H1 (cell line): ENCODE measurements at regions not wholly inside any gene's neighbourhood (a gene's known extent, or its start where the extent isn't known, plus 50 kb on each side); places are given as distances from the start of the nearest gene placed in this dataset.

Source experiments
- CTCF ChIA-PET: fragments of 300-600 bp; sonication (Branson Sonifier 250); formaldehyde crosslinking; loops from one replicate; lab custom pipeline; 2021; ENCODE audit not compliant: partially characterized antibody; lab: Charles Lee
- POLR2A ChIA-PET: fragments of 300-600 bp; sonication (Branson Sonifier 250); formaldehyde crosslinking; loops from one replicate; lab custom pipeline; 2021; ENCODE audit warnings: inconsistent platforms; ENCODE audit not compliant: partially characterized antibody; lab: Charles Lee
- DNase-seq, 2 experiments: peaks; one replicate each; pipeline versions ENCODE4 v3.0.0 to v3.0.0-alpha.2; 2010 to 2022; ENCODE audit warnings: low spot score in 2 of 2, low read depth in 1 of 2, mixed read lengths in 1 of 2
- FAIRE-seq: peaks from 2 replicates; lab custom pipeline; 2011; peaks lifted over from hg19 to GRCh38; lab: Jason Lieb, UNC
- H2AFZ ChIP-seq: 2 replicates; pipeline ENCODE4 v1.8.1; 2012; ENCODE audit warnings: low read length, inconsistent platforms
- H2AK5ac ChIP-seq: 2 replicates; pipeline ENCODE4 v1.6.1; 2013; ENCODE audit warnings: low read depth, low read length
- H2BK120ac ChIP-seq: replicated peaks from 2 replicates; pipeline ENCODE3; 2013; ENCODE audit warnings: low read depth, low read length, inconsistent platforms
- H2BK12ac ChIP-seq: 2 replicates; pipeline ENCODE4 v1.6.1; 2013; ENCODE audit warnings: low read depth, low read length
- H2BK15ac ChIP-seq: 2 replicates; pipeline ENCODE4 v1.6.1; 2013; ENCODE audit warnings: low read length
- H2BK20ac ChIP-seq: 2 replicates; pipeline ENCODE4 v1.6.1; 2013; ENCODE audit warnings: low read length
- H2BK5ac ChIP-seq: 2 replicates; pipeline ENCODE4 v1.6.1; 2013; ENCODE audit warnings: low read depth, low read length
- H3K14ac ChIP-seq: 2 replicates; pipeline ENCODE4 v1.6.1; 2013; ENCODE audit warnings: inconsistent platforms; ENCODE audit not compliant: insufficient read length
- H3K18ac ChIP-seq: 2 replicates; pipeline ENCODE4 v1.6.1; 2013; ENCODE audit warnings: low read length; ENCODE audit errors: extremely low read depth
- H3K23ac ChIP-seq: 2 replicates; pipeline ENCODE4 v1.6.1; 2013; ENCODE audit warnings: inconsistent platforms; ENCODE audit not compliant: insufficient read length
- H3K23me2 ChIP-seq: 2 replicates; pipeline ENCODE4 v1.6.1; 2013; ENCODE audit warnings: low read depth, low read length
- H3K27ac ChIP-seq: 2 replicates; pipeline ENCODE4 v1.6.1; 2011; ENCODE audit warnings: low read depth, low read length, inconsistent platforms
- H3K27me3 ChIP-seq, 4 experiments: replicated peaks in 1 of 4; 1 replicate in 1 of 4; 2 replicates in 3 of 4; pipeline versions ENCODE4 v1.6.1 to v1.8.1; 2011 to 2013; ENCODE audit warnings: low read length in 3 of 4, mild to moderate bottlenecking in 3 of 4, inconsistent platforms in 2 of 4, mixed read lengths in 2 of 4, moderate library complexity in 1 of 4; ENCODE audit not compliant: control insufficient read depth in 3 of 4, insufficient read depth in 3 of 4; ENCODE audit errors: extremely low read depth in 1 of 4
- H3K36me3 ChIP-seq, 4 experiments: 2 replicates each; pipeline versions ENCODE4 v1.6.1 to v1.8.1; 2011 to 2013; ENCODE audit warnings: mild to moderate bottlenecking in 4 of 4, low read length in 3 of 4, moderate library complexity in 2 of 4, control low read depth in 1 of 4, inconsistent platforms in 1 of 4; ENCODE audit not compliant: insufficient read depth in 4 of 4, control insufficient read depth in 2 of 4
- H3K4ac ChIP-seq: replicated peaks from 2 replicates; pipeline ENCODE3; 2013; ENCODE audit warnings: low read length, low read depth, mixed read lengths, inconsistent platforms; ENCODE audit not compliant: insufficient read length
- H3K4me1 ChIP-seq, 4 experiments: replicated peaks in 1 of 4; 1 replicate in 1 of 4; 2 replicates in 3 of 4; pipeline versions ENCODE4 v1.6.1 to v1.8.1; 2011 to 2013; ENCODE audit warnings: low read length in 3 of 4, inconsistent platforms in 2 of 4, mixed read lengths in 1 of 4; ENCODE audit not compliant: insufficient read depth in 4 of 4, control insufficient read depth in 3 of 4
- H3K4me2 ChIP-seq, 2 experiments: 2 replicates each; pipeline versions ENCODE4 v1.6.1 to v1.8.1; 2011 to 2013; ENCODE audit warnings: low read depth in 2 of 2, low read length in 2 of 2, control low read depth in 1 of 2, inconsistent platforms in 1 of 2, mild to moderate bottlenecking in 1 of 2; ENCODE audit not compliant: insufficient read depth in 1 of 2
- H3K4me3 ChIP-seq, 4 experiments: fragments of 200-600, 300-600 bp in 1 of 4; sonication (generic), shearing (Covaris generic), sonication (Bioruptor Twin) in 1 of 4; 2 replicates each; pipeline versions ENCODE4 v1.5.1 to v1.8.1; 2011 to 2016; ENCODE audit warnings: low read length in 4 of 4, low read depth in 3 of 4, control low read depth in 2 of 4, inconsistent platforms in 2 of 4, mild to moderate bottlenecking in 2 of 4, mixed read lengths in 1 of 4, moderate library complexity in 1 of 4; ENCODE audit not compliant: insufficient read depth in 2 of 4; ENCODE audit errors: extremely low read depth in 1 of 4
- H3K56ac ChIP-seq: replicated peaks from 2 replicates; pipeline ENCODE3; 2013; ENCODE audit warnings: low read depth, mild to moderate bottlenecking, mixed read lengths, low read length, inconsistent platforms; ENCODE audit not compliant: insufficient read length
- H3K79me1 ChIP-seq: 2 replicates; pipeline ENCODE4 v1.6.1; 2013; ENCODE audit warnings: low read depth, low read length, control low read depth
- H3K79me2 ChIP-seq, 2 experiments: 2 replicates each; pipeline versions ENCODE4 v1.6.1 to v1.8.1; 2012 to 2013; ENCODE audit warnings: low read length in 2 of 2, mild to moderate bottlenecking in 2 of 2, inconsistent platforms in 1 of 2; ENCODE audit not compliant: insufficient read depth in 2 of 2, control insufficient read depth in 1 of 2
- H3K9ac ChIP-seq, 4 experiments: replicated peaks in 1 of 4; 1 replicate in 1 of 4; 2 replicates in 3 of 4; pipeline versions ENCODE4 v1.6.1 to v1.8.1; 2011 to 2013; ENCODE audit warnings: low read depth in 3 of 4, low read length in 3 of 4, control low read depth in 2 of 4, mild to moderate bottlenecking in 2 of 4, moderate library complexity in 2 of 4, inconsistent platforms in 1 of 4; ENCODE audit errors: extremely low read depth in 1 of 4
- H3K9me3 ChIP-seq, 2 experiments: 2 replicates each; pipeline versions ENCODE4 v1.6.1 to v1.8.1; 2012 to 2013; ENCODE audit warnings: mild to moderate bottlenecking in 2 of 2, moderate library complexity in 2 of 2, control low read depth in 1 of 2, inconsistent platforms in 1 of 2, low read depth in 1 of 2, low read length in 1 of 2, mixed read lengths in 1 of 2; ENCODE audit not compliant: insufficient read depth in 2 of 2
- H4K20me1 ChIP-seq, 2 experiments: replicated peaks in 1 of 2; 2 replicates each; pipeline versions ENCODE3 to v1.8.1; 2011 to 2013; ENCODE audit warnings: inconsistent platforms in 2 of 2, low read length in 2 of 2, mild to moderate bottlenecking in 1 of 2; ENCODE audit not compliant: insufficient read depth in 2 of 2, control insufficient read depth in 1 of 2
- H4K5ac ChIP-seq: 2 replicates; pipeline ENCODE4 v1.6.1; 2013; ENCODE audit warnings: low read length, low read depth, mixed read lengths, inconsistent platforms; ENCODE audit not compliant: insufficient read length
- H4K8ac ChIP-seq: 2 replicates; pipeline ENCODE4 v1.8.0; 2013; ENCODE audit warnings: mild to moderate bottlenecking, moderate library complexity, low read length, inconsistent platforms; ENCODE audit not compliant: insufficient read depth; ENCODE audit errors: extremely low read depth
- H4K91ac ChIP-seq: replicated peaks from 2 replicates; pipeline ENCODE3; 2013; ENCODE audit warnings: low read length, mixed read lengths, inconsistent platforms; ENCODE audit not compliant: insufficient read length
- BRCA1 ChIP-seq: IDR thresholded peaks from 2 replicates; pipeline ENCODE4 v1.6.1; 2012; ENCODE audit warnings: low read depth, low read length, improper control_type of control experiment
- CHD2 ChIP-seq: IDR thresholded peaks from 2 replicates; pipeline ENCODE4 v1.6.1; 2012; ENCODE audit warnings: low read length, improper control_type of control experiment
- JUN ChIP-seq: IDR thresholded peaks from 2 replicates; pipeline ENCODE4 v1.6.1; 2011; ENCODE audit warnings: low read depth, mild to moderate bottlenecking, improper control_type of control experiment, low read length
- KDM4A ChIP-seq: IDR thresholded peaks from one replicate; pipeline ENCODE4 v1.7.1; 2012; ENCODE audit warnings: low read depth, mild to moderate bottlenecking, moderate library complexity, low read length, inconsistent platforms; ENCODE audit not compliant: severe bottlenecking
- KDM5A ChIP-seq: fragments of 200-600 bp; IDR thresholded peaks from 2 replicates; pipeline ENCODE4 v1.7.1; 2012; ENCODE audit warnings: mild to moderate bottlenecking, low read length, inconsistent platforms, mixed read lengths
- NANOG ChIP-seq: IDR thresholded peaks from 2 replicates; pipeline ENCODE4 v1.6.1; 2011; ENCODE audit warnings: low read length, low read depth, mild to moderate bottlenecking, inconsistent platforms; ENCODE audit not compliant: insufficient read depth, poor library complexity, severe bottlenecking
- POLR2A ChIP-seq, 2 experiments: IDR thresholded peaks; 1 replicate in 1 of 2; 2 replicates in 1 of 2; pipeline ENCODE4 v1.6.1; 2011; ENCODE audit warnings: low read depth in 2 of 2, low read length in 2 of 2, mild to moderate bottlenecking in 2 of 2; ENCODE audit errors: control extremely low read depth in 1 of 2
- SIN3A ChIP-seq, 2 experiments: IDR thresholded peaks in 1 of 2; conservative IDR thresholded peaks in 1 of 2; 2 replicates each; pipeline ENCODE4 v1.6.1; 2011 to 2012; ENCODE audit warnings: low read length in 2 of 2, improper control_type of control experiment in 1 of 2, low read depth in 1 of 2, mild to moderate bottlenecking in 1 of 2
- SP2 ChIP-seq: IDR thresholded peaks from 2 replicates; pipeline ENCODE4 v1.6.1; 2012; ENCODE audit warnings: mild to moderate bottlenecking, low read length, inconsistent platforms
- TAF1 ChIP-seq: IDR thresholded peaks from 2 replicates; pipeline ENCODE4 v1.6.1; 2011; ENCODE audit warnings: mild to moderate bottlenecking, low read depth, low read length
- TEAD4 ChIP-seq: IDR thresholded peaks from 2 replicates; pipeline ENCODE4 v1.6.1; 2012; ENCODE audit warnings: low read depth, low read length, inconsistent platforms, mixed read lengths
- WGBS, 2 experiments: shearing (Covaris generic) in 1 of 2; methylation state at CpG; one replicate each; pipeline versions ENCODE4 v1.1.6 to v1.1.7; 2013 to 2015; ENCODE audit warnings: low lambda C conversion rate in 2 of 2, mixed read lengths in 2 of 2, inconsistent platforms in 1 of 2, low coverage in 1 of 2, missing lambda C conversion rate in 1 of 2; ENCODE audit not compliant: insufficient replicate concordance in 2 of 2, insufficient coverage in 1 of 2, insufficient read length in 1 of 2; ENCODE audit errors: extremely low coverage in 1 of 2, missing lambda C conversion rate in 1 of 2; 5-methylcytosine and 5-hydroxymethylcytosine counted together
- TF ChIP-seq, protein P1 (sequence below), 3 experiments: IDR thresholded peaks; 1 replicate in 2 of 3; 2 replicates in 1 of 3; pipeline versions ENCODE4 v1.5.1 to v1.6.1; 2011; ENCODE audit warnings: low read length in 3 of 3, mild to moderate bottlenecking in 3 of 3, inconsistent platforms in 2 of 3, low read depth in 1 of 3, moderate library complexity in 1 of 3; ENCODE audit not compliant: insufficient read depth in 1 of 3; ENCODE audit errors: control extremely low read depth in 1 of 3

GRCh38 chr5:21094619-21095018 is 1106.6 kb upstream of the CDH18 start:
- Histone ChIP-seq H2BK5ac (no peak overlapping the region), H4K91ac (no peak overlapping the region), H3K79me2 (no peaks in the 10 kb centered on the region), H3K27ac (no peak overlapping the region), H3K18ac (no peak overlapping the region), H3K36me3 (no peaks in the 10 kb centered on the region), H4K20me1 (no peaks in the 10 kb centered on the region), H3K23me2 (no peaks in the 10 kb centered on the region), H3K27me3 (no peaks in the 10 kb centered on the region), H3K4ac (no peak overlapping the region), H2AFZ (no peak overlapping the region), H3K56ac (no peak overlapping the region), H3K4me2 (no peak overlapping the region), H3K23ac (no peak overlapping the region), H2BK120ac (no peak overlapping the region), H3K4me3 (no peak overlapping the region), H3K14ac (no peak overlapping the region), H3K9me3 (no peaks in the 10 kb centered on the region), H4K8ac (no peak overlapping the region), H3K4me1 (no peaks in the 10 kb centered on the region), H2BK12ac (no peak overlapping the region), H2AK5ac (no peak overlapping the region), H2BK20ac (no peak overlapping the region), H3K79me1 (no peaks in the 10 kb centered on the region), H3K9ac (no peak overlapping the region), H2BK15ac (no peak overlapping the region), H4K5ac (no peak overlapping the region)
- WGBS, 2 experiments: 91% methylated on average over 2 of the region's 2 CpGs; no CpG with 5 or more reads in 1 of the 2 experiments
- no peak for FAIRE-seq
- POLR2A ChIA-PET: no interaction called here
- no peak for DNase-seq
- CTCF ChIA-PET: no interaction called here
- no peak for TF ChIP-seq KDM4A
- TF ChIP-seq TEAD4: no peak
- TF ChIP-seq TAF1: no peak
- no peak for TF ChIP-seq KDM5A
- TF ChIP-seq SP2: no peak
- TF ChIP-seq CHD2: no peak
- no peak for TF ChIP-seq POLR2A (IDR thresholded peaks at IDR 0.05; ENCODE audit: control extremely low read depth in 1 of 2, low read depth in 2 of 2, low read length in 2 of 2)
- no peak for TF ChIP-seq BRCA1
- TF ChIP-seq NANOG: no peak
- TF ChIP-seq SIN3A (conservative IDR thresholded peaks at IDR 0.05 in 1 of 2, IDR thresholded peaks at IDR 0.05 in 1 of 2; ENCODE audit: low read depth in 1 of 2, low read length in 2 of 2): no peak
- TF ChIP-seq, protein P1, sequence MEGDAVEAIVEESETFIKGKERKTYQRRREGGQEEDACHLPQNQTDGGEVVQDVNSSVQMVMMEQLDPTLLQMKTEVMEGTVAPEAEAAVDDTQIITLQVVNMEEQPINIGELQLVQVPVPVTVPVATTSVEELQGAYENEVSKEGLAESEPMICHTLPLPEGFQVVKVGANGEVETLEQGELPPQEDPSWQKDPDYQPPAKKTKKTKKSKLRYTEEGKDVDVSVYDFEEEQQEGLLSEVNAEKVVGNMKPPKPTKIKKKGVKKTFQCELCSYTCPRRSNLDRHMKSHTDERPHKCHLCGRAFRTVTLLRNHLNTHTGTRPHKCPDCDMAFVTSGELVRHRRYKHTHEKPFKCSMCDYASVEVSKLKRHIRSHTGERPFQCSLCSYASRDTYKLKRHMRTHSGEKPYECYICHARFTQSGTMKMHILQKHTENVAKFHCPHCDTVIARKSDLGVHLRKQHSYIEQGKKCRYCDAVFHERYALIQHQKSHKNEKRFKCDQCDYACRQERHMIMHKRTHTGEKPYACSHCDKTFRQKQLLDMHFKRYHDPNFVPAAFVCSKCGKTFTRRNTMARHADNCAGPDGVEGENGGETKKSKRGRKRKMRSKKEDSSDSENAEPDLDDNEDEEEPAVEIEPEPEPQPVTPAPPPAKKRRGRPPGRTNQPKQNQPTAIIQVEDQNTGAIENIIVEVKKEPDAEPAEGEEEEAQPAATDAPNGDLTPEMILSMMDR (IDR thresholded peaks at IDR 0.05; ENCODE audit: control extremely low read depth in 1 of 3, insufficient read depth in 1 of 3, low read depth in 1 of 3, low read length in 3 of 3): no peak
- no peak for TF ChIP-seq JUN
